Fibroblast of skin of back (primary cell): ENCODE measurements at regions not wholly inside any gene's neighbourhood (a gene's known extent, or its start where the extent isn't known, plus 50 kb on each side); places are given as distances from the start of the nearest gene placed in this dataset.
"Not testable (repeated sequence)": the region's sequence is repeated elsewhere in the genome, so short reads cannot be mapped to it uniquely, and the experiment has no call there.

Experiments used
- DNase-seq: peaks from one replicate; pipeline ENCODE4 v3.0.0-alpha.2; 2013

GRCh38 chr5:17326600-17327037 lies 109.2 kb downstream of the BASP1 start:
- no peak for DNase-seq

DNA sequence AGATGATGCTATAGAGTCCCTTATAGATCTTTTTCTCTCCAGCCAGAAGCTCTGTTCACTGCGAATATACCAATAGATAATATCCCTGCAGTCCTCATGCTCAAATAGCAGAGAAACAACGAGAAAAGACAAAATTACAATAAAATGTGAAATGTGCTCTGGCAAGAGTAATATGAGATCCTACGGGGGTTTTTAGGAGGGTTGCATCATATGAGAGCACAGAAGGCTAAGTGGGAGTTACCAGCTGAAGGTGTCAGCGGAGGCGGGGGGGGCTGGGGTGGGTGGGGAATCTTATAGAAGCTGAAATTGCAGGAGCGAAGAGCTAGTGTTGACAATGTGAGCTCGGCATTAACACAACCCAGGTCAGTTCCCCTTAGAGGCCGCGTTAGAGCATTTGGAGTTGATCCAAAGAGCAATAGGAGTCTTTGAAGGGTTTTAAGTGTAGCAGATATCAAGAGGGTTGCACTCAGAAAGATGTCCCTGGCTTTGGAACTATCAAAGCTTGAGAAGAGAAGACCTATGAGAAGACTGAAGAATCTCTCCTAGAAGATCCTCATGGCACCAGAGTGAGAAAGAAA lies 109.7 kb downstream of the BASP1 start:
- no peak for DNase-seq

- no peak for DNase-seq
These were observed 112.1 kb downstream of the BASP1 start for GRCh38 chr5:17329571-17329970.

GRCh38 chr5:17330386-17330785 lies 113.0 kb downstream of the BASP1 start:
- DNase-seq = no peak

DNA sequence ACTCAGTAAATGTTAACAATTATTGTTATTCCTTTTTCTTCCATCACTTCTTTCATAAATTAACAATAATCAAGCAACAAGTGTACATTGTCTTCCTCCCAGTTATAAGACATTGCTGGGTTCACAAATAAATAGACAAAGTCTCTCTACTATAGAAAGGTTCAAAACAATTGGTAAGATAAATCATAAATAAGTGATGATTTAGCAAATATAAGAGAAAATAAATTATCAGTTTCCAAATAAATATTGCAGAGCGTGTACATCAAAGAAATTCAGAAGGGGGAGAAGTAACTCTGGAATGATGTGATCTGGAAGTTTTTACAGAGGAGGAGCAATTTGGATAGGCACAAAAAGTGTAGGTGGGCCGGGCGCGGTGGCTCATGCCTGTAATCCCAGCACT lies 114.2 kb downstream of the BASP1 start:
- no peak for DNase-seq

DNA sequence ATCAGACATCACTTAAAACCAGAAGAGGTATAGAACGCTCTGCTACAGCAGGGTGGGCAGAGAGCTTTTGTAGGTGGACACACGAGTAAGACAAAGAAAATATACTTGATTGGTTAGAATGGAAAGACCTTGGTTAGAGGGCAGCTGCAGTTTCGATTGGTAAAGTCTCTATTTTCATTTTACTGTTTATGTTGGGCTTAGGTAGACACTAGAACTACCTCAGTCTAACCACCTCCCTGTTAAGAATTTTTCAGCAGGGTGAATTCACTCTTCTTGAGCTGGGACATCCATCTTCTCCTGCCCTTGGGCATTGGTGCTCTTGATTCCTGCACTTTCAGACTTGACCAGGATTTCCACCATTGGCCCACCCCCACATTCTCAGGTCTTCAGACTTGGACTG lies 116.3 kb downstream of the BASP1 start:
- DNase-seq = no peak

DNA sequence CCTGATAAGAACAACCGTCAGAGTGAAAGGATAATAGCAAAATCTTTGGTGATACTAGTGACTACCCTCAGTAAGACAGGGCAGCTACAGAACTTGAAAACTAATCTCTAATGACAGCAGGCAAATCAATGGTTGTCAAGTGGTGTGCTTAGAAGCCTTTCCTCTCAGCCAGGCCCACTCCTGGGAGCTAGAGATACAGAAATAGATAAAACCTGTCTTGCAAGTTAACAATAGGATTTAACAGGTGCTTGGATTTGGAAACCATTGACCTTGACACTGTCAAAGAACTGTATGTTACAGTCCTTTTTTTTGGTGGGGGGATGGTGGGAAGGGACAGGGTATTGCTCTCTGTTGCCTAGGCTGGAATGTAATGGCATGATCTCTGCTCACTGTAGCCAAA lies 118.6 kb downstream of the BASP1 start:
- DNase-seq = no peak

- DNase-seq = not testable (repeated sequence)
These were observed 119.3 kb downstream of the BASP1 start for GRCh38 chr5:17336723-17337122.

- DNase-seq = no peak
These were observed 122.4 kb downstream of the BASP1 start for GRCh38 chr5:17339841-17340240.

- peak; percentile 23 for DNase-seq
These were observed 122.9 kb downstream of the BASP1 start for GRCh38 chr5:17340379-17340778.

DNA sequence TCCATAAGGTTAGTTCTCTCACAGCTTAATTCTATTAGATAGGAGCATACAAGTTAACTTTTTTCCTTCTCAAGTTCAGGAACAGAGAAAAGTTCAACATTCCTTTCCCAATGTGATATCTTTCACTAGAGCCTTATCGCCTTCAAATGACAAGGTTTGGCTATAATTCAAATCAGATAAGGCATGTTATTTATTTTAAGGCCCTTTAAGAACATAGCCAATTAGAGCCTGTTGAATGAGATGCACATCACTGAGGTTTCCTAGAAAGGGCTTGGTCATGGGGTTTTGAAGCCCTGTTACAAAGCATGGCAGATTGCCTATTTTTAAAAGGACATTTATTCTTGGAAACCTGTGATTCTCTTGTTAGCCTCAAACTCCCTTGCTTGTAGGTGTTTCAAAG lies 123.4 kb downstream of the BASP1 start:
- peak; percentile 25 for DNase-seq

GRCh38 chr5:17343675-17344074 lies 126.2 kb downstream of the BASP1 start:
- DNase-seq = peak; percentile 91

GRCh38 chr5:17346811-17347210 lies 129.4 kb downstream of the BASP1 start:
- DNase-seq = peak; percentile 8

DNA sequence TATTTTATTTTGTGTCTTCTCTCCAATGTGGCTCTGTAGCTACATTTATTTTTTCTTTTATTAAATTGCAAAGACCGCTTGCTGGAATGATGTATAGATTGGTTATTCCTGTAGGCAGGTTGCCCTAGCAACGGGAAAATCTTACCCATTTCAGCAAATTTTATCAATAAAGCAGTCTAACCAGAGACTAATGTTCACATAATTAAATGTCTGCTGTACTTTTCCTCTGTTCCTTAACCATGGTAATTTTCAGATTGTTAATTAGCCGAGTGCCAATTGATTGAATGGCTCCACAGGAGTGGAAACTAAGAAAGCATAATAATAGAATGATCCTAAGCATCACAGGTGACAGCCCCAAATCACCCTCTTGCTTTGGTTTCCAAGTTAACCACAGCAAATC lies 134.8 kb downstream of the BASP1 start:
- no peak for DNase-seq

GRCh38 chr5:17354265-17354664 lies 136.8 kb downstream of the BASP1 start:
- DNase-seq = no peak

GRCh38 chr5:17355586-17356346 lies 138.3 kb downstream of the BASP1 start:
- peak; percentile 76 for DNase-seq

GRCh38 chr5:17356551-17356950 lies 139.1 kb downstream of the BASP1 start:
- no peak for DNase-seq

DNA sequence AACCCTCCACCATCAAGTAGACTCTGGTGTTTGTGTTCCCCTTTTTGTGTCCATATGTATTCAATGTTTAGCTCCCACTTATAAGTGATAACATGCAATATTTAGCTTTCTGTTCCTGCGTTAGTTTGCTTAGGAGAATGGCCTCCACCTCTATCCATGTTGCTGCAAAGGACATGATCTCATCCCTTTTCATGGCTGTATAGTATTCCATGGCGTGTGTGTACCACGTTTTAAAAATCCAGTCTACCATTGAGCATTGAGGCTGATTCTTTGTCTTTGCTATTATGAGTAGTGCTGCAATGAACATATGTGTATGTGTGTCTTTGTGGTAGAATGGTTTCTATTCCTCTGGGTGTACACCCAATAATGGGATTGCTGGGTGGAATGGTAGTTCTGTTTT lies 140.1 kb downstream of the BASP1 start:
- no peak for DNase-seq

GRCh38 chr5:17358031-17358430 lies 140.0 kb upstream of the TAF11L2 start:
- DNase-seq = no peak

GRCh38 chr5:17359451-17360011 lies 138.5 kb upstream of the TAF11L2 start:
- peak; percentile 68 for DNase-seq

DNA sequence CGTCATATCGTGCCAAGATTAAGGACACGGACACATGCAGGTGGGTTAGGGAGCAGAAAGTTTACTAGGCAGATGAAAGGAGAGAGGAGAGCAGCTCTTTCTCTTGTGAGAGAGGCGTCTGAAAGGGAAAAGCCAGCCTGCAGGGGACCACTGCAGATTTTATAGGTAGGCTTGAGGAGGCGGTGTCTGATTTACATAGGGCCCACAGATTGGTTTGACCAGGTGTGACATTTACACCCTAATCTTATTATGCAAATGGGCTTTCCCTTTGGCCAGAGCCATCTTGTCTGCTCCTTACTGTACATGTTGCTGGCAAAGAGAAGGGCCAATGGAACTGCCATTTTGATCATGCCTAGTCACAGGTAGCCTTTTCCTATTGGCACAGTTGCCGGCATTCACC lies 137.2 kb upstream of the TAF11L2 start:
- no peak for DNase-seq

- DNase-seq = no peak
These were observed 136.7 kb upstream of the TAF11L2 start for GRCh38 chr5:17361331-17361730.

DNA sequence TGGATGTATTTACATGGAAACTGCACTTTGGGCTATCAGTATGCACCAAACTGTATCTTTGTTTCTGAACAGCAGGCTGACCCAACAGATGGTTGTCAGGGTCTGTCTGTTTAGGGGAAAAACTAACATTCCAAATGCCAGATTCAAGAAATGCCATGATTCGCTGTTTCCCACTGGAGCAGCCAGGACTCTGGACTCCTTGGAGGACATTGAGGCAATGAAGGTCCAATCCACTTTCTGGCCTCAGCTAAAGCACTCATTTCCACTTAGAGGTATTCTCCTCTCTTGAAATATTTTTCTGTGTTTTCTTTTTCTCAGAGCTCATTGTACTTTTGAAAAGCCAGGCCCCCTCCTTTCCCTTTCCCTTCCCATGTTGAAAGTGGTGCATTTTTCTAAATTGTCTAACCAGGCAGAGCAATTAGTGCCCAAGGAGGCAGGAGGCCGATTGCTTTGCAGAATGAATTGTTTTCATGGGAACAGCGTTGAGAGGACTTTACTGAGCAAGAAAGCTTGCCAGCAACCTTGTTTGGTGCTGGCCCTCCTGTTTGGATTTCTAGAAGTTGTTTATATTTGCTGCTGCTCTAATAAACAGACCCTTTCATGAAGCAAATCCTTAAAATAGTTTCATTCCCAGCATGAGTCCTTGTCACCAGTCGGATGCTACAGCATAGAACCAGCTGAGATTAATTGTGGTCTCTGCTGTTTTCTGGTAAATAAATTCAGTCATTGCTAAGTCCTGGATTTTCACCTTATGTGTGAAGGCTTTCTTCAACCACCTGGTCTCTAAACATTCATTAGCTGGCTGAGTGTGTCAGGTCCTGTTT lies 132.8 kb upstream of the TAF11L2 start:
- DNase-seq = no peak
